ENCODE measurements at regions not wholly inside any gene's neighbourhood (a gene's known extent, or its start where the extent isn't known, plus 50 kb on each side); places are given as distances from the start of the nearest gene placed in this dataset.

DNA sequence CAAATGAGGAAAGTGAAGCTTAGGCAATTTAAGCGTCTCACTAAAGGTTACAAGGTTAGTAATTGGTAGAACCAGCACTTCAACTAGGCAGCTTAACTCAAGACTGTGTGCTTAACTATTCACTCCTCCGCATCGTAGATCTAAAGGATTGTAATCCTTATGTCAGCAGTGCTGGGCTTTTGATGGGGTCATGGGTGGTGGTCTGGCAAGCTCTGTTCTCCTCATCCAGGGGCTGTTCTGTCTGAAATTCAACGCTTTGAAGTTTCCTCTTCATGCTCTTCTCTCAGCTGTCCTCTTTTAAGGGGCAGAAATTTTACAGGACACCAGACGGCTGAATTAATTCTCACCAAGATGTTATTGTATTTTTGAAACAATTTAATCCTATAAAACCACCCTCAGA lies 165.5 kb upstream of the FAM98A start:
- H3K4me2 ChIP-seq (ENCODE audit: low read depth, low read length, poor library complexity, severe bottlenecking): no peak overlapping the region
- H3K36me3 ChIP-seq (ENCODE audit: insufficient read depth, low read length): no peaks in the 10 kb centered on the region
- no peaks in the 10 kb centered on the region for H3K79me2 ChIP-seq (ENCODE audit: insufficient read depth, low read length)
- H3K4me1 ChIP-seq (ENCODE audit: insufficient read depth, low read length, poor library complexity, severe bottlenecking): no peaks in the 10 kb centered on the region
- H3K9ac ChIP-seq (ENCODE audit: low read depth, low read length, poor library complexity, severe bottlenecking): no peak overlapping the region
- TF ChIP-seq, protein P1, sequence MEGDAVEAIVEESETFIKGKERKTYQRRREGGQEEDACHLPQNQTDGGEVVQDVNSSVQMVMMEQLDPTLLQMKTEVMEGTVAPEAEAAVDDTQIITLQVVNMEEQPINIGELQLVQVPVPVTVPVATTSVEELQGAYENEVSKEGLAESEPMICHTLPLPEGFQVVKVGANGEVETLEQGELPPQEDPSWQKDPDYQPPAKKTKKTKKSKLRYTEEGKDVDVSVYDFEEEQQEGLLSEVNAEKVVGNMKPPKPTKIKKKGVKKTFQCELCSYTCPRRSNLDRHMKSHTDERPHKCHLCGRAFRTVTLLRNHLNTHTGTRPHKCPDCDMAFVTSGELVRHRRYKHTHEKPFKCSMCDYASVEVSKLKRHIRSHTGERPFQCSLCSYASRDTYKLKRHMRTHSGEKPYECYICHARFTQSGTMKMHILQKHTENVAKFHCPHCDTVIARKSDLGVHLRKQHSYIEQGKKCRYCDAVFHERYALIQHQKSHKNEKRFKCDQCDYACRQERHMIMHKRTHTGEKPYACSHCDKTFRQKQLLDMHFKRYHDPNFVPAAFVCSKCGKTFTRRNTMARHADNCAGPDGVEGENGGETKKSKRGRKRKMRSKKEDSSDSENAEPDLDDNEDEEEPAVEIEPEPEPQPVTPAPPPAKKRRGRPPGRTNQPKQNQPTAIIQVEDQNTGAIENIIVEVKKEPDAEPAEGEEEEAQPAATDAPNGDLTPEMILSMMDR (conservative IDR thresholded peaks at IDR 0.05; ENCODE audit: low read length): no peak
- TF ChIP-seq EZH2phosphoT487 (IDR thresholded peaks at IDR 0.05; ENCODE audit: borderline replicate concordance): no peak
- no peak overlapping the region for H2AFZ ChIP-seq (ENCODE audit: low read length)
- no peaks in the 10 kb centered on the region for H4K20me1 ChIP-seq (ENCODE audit: insufficient read depth, low read length, poor library complexity, severe bottlenecking)
- H3K9me3 ChIP-seq (ENCODE audit: insufficient read depth, low read depth, low read length): no peaks in the 10 kb centered on the region
- H3K27me3 ChIP-seq (ENCODE audit: insufficient read depth, low read length, poor library complexity, severe bottlenecking): no peaks in the 10 kb centered on the region
- H3K9me2 ChIP-seq (replicated peaks; ENCODE audit: low read depth, low read length): no peaks in the 10 kb centered on the region
- H3F3A ChIP-seq (ENCODE audit: low read depth): no peaks in the 10 kb centered on the region
- H3K4me3 ChIP-seq (ENCODE audit: low read length, poor library complexity, severe bottlenecking): no peak overlapping the region

DNA sequence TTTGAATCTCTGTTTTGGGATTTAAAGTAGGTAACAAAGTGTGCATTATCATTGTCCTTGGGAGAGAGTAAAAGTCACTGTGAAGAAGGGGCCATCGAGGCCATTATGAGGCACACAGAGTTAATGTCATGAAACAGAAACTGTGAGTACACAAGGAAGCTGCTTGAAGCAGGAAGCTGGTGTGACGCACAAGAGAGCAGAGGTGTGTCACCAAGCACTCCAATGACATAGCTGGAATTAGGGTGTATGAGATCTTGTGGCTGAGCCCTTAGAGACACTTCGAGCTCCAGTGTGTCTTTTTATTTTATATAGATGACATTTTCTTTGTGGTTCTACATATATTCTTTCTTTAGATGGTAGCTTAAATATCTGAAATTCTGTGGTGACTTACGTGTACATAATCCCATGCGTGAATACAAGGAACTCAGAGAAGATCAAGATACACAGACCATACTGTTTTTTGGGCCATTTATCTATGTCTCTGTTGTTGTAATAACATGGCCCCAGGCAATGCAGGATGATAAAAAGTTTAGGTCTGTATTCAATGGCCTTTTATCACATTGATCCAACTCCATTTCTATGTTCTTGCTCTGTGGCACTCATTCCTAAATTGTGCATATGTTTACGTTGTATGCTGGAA lies 164.7 kb upstream of the FAM98A start:
- Histone ChIP-seq H3K4me2 (ENCODE audit: low read depth, low read length, poor library complexity, severe bottlenecking) (no peak overlapping the region), H3K4me3 (ENCODE audit: low read length, poor library complexity, severe bottlenecking) (no peak overlapping the region), H3F3A (ENCODE audit: low read depth) (no peaks in the 10 kb centered on the region), H2AFZ (ENCODE audit: low read length) (no peak overlapping the region), H3K4me1 (ENCODE audit: insufficient read depth, low read length, poor library complexity, severe bottlenecking) (no peaks in the 10 kb centered on the region), H3K9me2 (replicated peaks; ENCODE audit: low read depth, low read length) (no peaks in the 10 kb centered on the region), H3K36me3 (ENCODE audit: insufficient read depth, low read length) (no peaks in the 10 kb centered on the region), H4K20me1 (ENCODE audit: insufficient read depth, low read length, poor library complexity, severe bottlenecking) (no peaks in the 10 kb centered on the region), H3K79me2 (ENCODE audit: insufficient read depth, low read length) (no peaks in the 10 kb centered on the region), H3K9ac (ENCODE audit: low read depth, low read length, poor library complexity, severe bottlenecking) (no peak overlapping the region), H3K9me3 (ENCODE audit: insufficient read depth, low read depth, low read length) (no peaks in the 10 kb centered on the region), H3K27me3 (ENCODE audit: insufficient read depth, low read length, poor library complexity, severe bottlenecking) (no peaks in the 10 kb centered on the region)
- TF ChIP-seq EZH2phosphoT487 (IDR thresholded peaks at IDR 0.05; ENCODE audit: borderline replicate concordance): no peak
- TF ChIP-seq, protein P1 (conservative IDR thresholded peaks at IDR 0.05; ENCODE audit: low read length): no peak

DNA sequence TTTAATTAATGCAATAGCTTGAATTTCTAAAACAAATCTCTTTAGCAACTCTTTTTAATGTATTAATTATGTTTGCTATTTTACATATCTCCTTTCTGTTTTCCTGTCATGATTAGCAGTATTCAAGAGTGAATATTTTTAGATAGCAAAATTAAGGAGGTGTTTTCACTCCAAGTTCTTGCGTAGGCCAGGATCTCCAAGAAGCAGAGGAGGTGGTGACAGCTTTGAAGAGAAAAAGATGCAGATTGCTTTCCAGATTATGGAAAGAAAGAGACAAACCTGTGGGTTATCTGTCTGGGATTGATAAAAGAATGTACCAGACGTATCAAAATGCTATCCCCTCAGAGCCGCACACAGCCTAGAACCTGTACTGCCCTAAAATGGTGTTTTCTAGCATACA lies 163.5 kb upstream of the FAM98A start:
- Histone ChIP-seq H4K20me1 (ENCODE audit: insufficient read depth, low read length, poor library complexity, severe bottlenecking) (no peaks in the 10 kb centered on the region), H3K4me2 (ENCODE audit: low read depth, low read length, poor library complexity, severe bottlenecking) (no peak overlapping the region), H2AFZ (ENCODE audit: low read length) (no peak overlapping the region), H3F3A (ENCODE audit: low read depth) (no peaks in the 10 kb centered on the region), H3K36me3 (ENCODE audit: insufficient read depth, low read length) (no peaks in the 10 kb centered on the region), H3K9ac (ENCODE audit: low read depth, low read length, poor library complexity, severe bottlenecking) (no peak overlapping the region), H3K4me1 (ENCODE audit: insufficient read depth, low read length, poor library complexity, severe bottlenecking) (no peaks in the 10 kb centered on the region), H3K27me3 (ENCODE audit: insufficient read depth, low read length, poor library complexity, severe bottlenecking) (no peaks in the 10 kb centered on the region), H3K9me2 (replicated peaks; ENCODE audit: low read depth, low read length) (no peaks in the 10 kb centered on the region), H3K79me2 (ENCODE audit: insufficient read depth, low read length) (no peaks in the 10 kb centered on the region), H3K9me3 (ENCODE audit: insufficient read depth, low read depth, low read length) (no peaks in the 10 kb centered on the region), H3K4me3 (ENCODE audit: low read length, poor library complexity, severe bottlenecking) (no peak overlapping the region)
- no peak for TF ChIP-seq EZH2phosphoT487 (IDR thresholded peaks at IDR 0.05; ENCODE audit: borderline replicate concordance)
- TF ChIP-seq, protein P1 (conservative IDR thresholded peaks at IDR 0.05; ENCODE audit: low read length): no peak
